Osteocyte (in vitro differentiated cells): ENCODE measurements at regions not wholly inside any gene's neighbourhood (a gene's known extent, or its start where the extent isn't known, plus 50 kb on each side); places are given as distances from the start of the nearest gene placed in this dataset.

Experiments
- DNase-seq: peaks from one replicate; pipeline ENCODE4 v3.0.0; 2021; ENCODE audit warnings: mixed read lengths; ENCODE audit not compliant: unreplicated experiment; ENCODE audit errors: extremely low spot score
- H3K27ac Mint-ChIP-seq: one replicate; pipeline ENCODE4 v1.8.0; 2021; ENCODE audit warnings: mild to moderate bottlenecking, mixed read lengths; ENCODE audit not compliant: unreplicated experiment
- H3K27me3 Mint-ChIP-seq: one replicate; pipeline ENCODE4 v1.8.0; 2021; ENCODE audit warnings: mixed read lengths; ENCODE audit not compliant: unreplicated experiment
- H3K36me3 Mint-ChIP-seq: one replicate; pipeline ENCODE4 v1.8.0; 2021; ENCODE audit warnings: mixed read lengths; ENCODE audit not compliant: unreplicated experiment
- H3K4me1 Mint-ChIP-seq: one replicate; pipeline ENCODE4 v1.8.0; 2021; ENCODE audit warnings: mixed read lengths; ENCODE audit not compliant: unreplicated experiment
- H3K4me3 Mint-ChIP-seq: one replicate; pipeline ENCODE4 v1.8.0; 2021; ENCODE audit warnings: mild to moderate bottlenecking, moderate library complexity, mixed read lengths; ENCODE audit not compliant: unreplicated experiment
- H3K9me3 Mint-ChIP-seq: one replicate; pipeline ENCODE4 v1.8.0; 2021; ENCODE audit warnings: mixed read lengths; ENCODE audit not compliant: unreplicated experiment
- CTCF ChIP-seq: fragments of 200-600 bp; sonication (generic); IDR thresholded peaks from 2 replicates; pipeline ENCODE4 v1.5.0; 2021; ENCODE audit warnings: antibody characterized with exemption, mild to moderate bottlenecking, moderate library complexity

GRCh38 chr11:46202149-46202548, 75.3 kb upstream of the CREB3L1 start:
- H3K27me3 Mint-ChIP-seq: peaks cover 69% of the 10 kb centered on the region
- H3K36me3 Mint-ChIP-seq: no peaks in the 10 kb centered on the region
- TF ChIP-seq CTCF: no peak
- no peaks in the 10 kb centered on the region for H3K9me3 Mint-ChIP-seq
- no peak overlapping the region for H3K4me3 Mint-ChIP-seq
- DNase-seq: peak; percentile 36
- H3K27ac Mint-ChIP-seq: no peak overlapping the region
- H3K4me1 Mint-ChIP-seq: no peaks in the 10 kb centered on the region

DNA sequence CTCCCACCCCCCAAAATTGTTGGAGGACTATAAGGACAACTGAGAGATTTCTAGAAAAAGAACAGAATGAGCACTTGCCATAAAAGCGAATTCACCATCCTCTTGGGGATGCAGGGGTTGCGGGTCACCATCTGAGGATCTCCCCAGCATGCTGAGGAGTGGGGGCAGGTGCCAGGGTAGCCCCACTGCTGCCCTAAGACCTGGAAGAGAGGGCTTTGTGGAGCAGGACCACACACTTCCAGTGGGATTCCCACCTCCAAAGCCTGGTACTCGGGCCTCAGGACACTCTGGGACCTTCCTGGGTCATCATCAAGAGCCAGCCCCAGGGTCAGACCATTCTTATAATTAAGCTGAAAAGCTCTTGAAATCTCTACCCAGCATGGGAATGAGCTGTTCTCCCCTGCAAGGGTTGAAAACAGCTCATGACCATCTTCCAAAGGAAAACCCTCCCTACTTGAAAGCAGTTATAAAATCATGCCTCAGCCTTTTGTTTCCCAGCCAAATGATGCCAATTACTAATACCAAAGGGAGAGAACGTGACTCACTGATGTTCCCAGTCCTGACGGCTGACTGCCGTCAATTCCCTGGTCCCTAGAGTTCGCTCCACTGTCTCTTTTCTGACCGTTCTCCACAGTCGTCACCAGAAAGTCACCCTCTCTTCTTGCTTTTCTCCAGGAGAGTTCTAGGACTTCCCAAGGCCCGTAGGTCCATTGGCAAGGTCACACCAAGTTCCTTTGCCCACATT, 76.8 kb upstream of the CREB3L1 start:
- peak; percentile 62 for DNase-seq
- Mint-ChIP-seq H3K9me3 (no peaks in the 10 kb centered on the region), H3K27ac (no peak overlapping the region), H3K4me3 (no peak overlapping the region), H3K36me3 (no peaks in the 10 kb centered on the region), H3K27me3 (peaks cover 78% of the 10 kb centered on the region), H3K4me1 (no peaks in the 10 kb centered on the region)
- TF ChIP-seq CTCF: no peak

DNA sequence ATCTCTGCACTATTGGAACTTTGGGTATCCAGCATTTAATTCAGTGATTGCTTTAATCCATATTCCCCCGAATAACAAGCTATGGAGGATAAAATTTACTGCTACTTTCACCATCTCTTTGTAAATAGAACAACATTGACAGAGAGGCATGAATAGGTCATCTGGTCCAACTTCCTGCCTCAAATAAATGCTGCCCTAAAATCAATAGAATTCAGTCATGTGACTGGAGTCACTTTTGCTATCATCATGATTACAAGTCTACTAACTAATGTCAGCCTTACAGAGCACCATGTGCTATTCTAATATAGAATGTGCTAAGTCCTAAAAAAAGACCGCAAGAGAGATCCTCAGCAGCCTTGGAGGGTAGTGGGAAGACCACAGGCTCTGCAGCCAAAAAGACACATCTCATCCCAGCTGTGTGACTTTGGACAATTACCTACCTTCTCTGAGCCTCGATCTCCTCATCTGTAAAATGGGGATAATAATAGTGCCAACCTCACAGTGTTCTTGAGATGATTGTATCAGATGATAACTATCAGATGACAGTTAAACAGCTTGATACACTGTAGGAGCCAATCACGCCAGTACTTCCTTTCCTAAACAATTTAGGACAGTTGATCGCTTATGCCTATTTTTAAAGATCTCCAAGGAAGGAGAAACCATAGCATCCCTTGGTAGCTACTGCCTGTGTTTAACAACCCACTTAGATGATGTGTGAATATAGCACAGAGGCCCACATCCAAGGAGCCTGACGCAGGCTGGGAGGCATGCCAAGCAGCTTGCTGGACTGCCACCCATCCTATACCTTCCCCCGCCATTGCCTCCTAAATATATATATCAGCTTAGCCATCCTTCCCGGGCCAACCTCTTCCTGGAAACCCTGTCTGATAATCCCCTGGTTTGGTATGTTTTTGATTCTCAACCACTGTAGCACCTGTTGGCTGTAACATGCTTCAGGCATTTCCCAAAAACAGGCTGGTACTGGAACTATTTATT, 77.3 kb upstream of the PHF21A start:
- H3K9me3 Mint-ChIP-seq: no peaks in the 10 kb centered on the region
- H3K27me3 Mint-ChIP-seq: peaks cover 64% of the 10 kb centered on the region
- no peak overlapping the region for H3K4me3 Mint-ChIP-seq
- DNase-seq: peak; percentile 60
- no peak for TF ChIP-seq CTCF
- no peak overlapping the region for H3K27ac Mint-ChIP-seq
- no peaks in the 10 kb centered on the region for H3K36me3 Mint-ChIP-seq
- no peaks in the 10 kb centered on the region for H3K4me1 Mint-ChIP-seq

- no peak for TF ChIP-seq CTCF
- Mint-ChIP-seq H3K36me3 (no peaks in the 10 kb centered on the region), H3K27me3 (peaks cover 62% of the 10 kb centered on the region), H3K4me3 (no peak overlapping the region), H3K9me3 (no peaks in the 10 kb centered on the region), H3K4me1 (no peaks in the 10 kb centered on the region), H3K27ac (no peak overlapping the region)
- no peak for DNase-seq
Observed at GRCh38 chr11:46197421-46197820, 76.2 kb upstream of the PHF21A start.

DNA sequence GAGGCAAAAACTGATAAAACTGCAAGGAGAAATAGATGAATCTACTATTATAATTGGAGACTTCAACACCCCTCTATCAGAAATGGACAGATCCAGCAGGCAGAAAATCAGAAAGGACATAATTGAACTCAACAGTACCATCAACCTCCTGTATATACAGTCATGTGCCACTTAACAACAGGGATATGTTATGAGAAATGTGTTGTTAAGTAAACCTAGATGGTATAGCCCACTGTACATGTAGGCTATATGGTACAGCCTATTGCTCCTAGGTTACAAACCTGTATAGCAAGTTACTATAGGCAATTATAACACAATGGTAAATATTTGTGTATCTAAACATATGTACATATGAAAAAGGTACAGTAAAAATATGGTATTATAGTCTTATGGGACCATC, 66.8 kb upstream of the PHF21A start:
- no peaks in the 10 kb centered on the region for H3K4me1 Mint-ChIP-seq
- H3K27ac Mint-ChIP-seq: no peak overlapping the region
- peaks cover 77% of the 10 kb centered on the region for H3K27me3 Mint-ChIP-seq
- no peak overlapping the region for H3K4me3 Mint-ChIP-seq
- DNase-seq: no peak
- TF ChIP-seq CTCF: no peak
- H3K36me3 Mint-ChIP-seq: no peaks in the 10 kb centered on the region
- peaks cover 14% of the 10 kb centered on the region for H3K9me3 Mint-ChIP-seq
